ENCODE measurements at regions not wholly inside any gene's neighbourhood (a gene's known extent, or its start where the extent isn't known, plus 50 kb on each side); places are given as distances from the start of the nearest gene placed in this dataset.

DNA sequence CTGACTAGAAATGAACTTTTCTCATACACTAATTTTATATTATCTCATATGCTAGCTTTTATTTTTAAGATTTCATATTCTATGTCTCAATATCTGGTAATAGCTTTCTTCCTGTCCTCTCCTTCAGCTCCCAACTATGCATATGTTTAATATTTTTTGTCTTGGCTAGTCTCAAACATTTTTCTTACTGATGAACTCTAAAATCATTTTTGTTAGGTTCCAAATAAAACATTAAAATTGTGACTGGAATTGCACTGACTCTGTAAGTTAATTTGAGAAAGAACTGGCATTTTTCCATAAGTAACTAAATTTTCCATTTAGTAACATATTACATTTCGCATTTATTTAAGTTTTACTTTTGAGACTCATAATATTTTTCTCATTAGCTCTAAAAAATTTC lies 368.5 kb upstream of the DPYD start (continued):
- TF ChIP-seq, protein P1, sequence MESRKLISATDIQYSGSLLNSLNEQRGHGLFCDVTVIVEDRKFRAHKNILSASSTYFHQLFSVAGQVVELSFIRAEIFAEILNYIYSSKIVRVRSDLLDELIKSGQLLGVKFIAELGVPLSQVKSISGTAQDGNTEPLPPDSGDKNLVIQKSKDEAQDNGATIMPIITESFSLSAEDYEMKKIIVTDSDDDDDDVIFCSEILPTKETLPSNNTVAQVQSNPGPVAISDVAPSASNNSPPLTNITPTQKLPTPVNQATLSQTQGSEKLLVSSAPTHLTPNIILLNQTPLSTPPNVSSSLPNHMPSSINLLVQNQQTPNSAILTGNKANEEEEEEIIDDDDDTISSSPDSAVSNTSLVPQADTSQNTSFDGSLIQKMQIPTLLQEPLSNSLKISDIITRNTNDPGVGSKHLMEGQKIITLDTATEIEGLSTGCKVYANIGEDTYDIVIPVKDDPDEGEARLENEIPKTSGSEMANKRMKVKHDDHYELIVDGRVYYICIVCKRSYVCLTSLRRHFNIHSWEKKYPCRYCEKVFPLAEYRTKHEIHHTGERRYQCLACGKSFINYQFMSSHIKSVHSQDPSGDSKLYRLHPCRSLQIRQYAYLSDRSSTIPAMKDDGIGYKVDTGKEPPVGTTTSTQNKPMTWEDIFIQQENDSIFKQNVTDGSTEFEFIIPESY (IDR thresholded peaks at IDR 0.05; ENCODE audit: borderline replicate concordance, low read depth): no peak
- TF ChIP-seq RXRA (IDR thresholded peaks at IDR 0.05; ENCODE audit: borderline replicate concordance, low read depth): no peak
- TF ChIP-seq, protein P2, sequence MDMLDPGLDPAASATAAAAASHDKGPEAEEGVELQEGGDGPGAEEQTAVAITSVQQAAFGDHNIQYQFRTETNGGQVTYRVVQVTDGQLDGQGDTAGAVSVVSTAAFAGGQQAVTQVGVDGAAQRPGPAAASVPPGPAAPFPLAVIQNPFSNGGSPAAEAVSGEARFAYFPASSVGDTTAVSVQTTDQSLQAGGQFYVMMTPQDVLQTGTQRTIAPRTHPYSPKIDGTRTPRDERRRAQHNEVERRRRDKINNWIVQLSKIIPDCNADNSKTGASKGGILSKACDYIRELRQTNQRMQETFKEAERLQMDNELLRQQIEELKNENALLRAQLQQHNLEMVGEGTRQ (IDR thresholded peaks at IDR 0.05; ENCODE audit: borderline replicate concordance, low read depth, low read length): no peak

DNA sequence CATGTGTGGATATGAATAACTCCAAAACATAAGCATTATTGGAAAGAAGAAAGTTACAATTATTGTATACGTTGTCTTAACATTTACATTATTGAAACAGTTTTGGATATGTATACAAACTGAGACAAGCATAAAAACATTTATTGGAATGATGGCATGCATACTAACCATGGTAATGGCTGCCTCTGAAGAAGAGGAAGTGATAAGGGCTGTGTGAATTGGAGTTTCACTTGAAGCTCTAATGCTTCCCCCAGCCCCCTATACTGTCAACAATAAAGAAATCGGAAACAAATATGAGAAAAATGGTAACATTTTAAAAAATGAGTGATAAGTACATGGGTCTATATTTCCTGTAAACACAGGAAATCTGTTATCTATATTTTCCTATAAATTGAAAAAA lies 367.7 kb upstream of the DPYD start:
- Histone ChIP-seq H3F3A (replicated peaks; ENCODE audit: insufficient read depth) (no peaks in the 10 kb centered on the region), H3K27me3 (ENCODE audit: insufficient read depth) (no peaks in the 10 kb centered on the region), H2AFZ (ENCODE audit: low read depth) (no peak overlapping the region), H3K79me2 (ENCODE audit: insufficient read depth) (no peaks in the 10 kb centered on the region), H3K9me3 (no peaks in the 10 kb centered on the region), H3K4me2 (no peak overlapping the region), H3K27ac (ENCODE audit: low read depth in 2 of 2, low read length in 1 of 2) (no peak overlapping the region), H4K20me1 (ENCODE audit: insufficient read depth) (no peaks in the 10 kb centered on the region), H3K4me3 (ENCODE audit: low read depth in 2 of 2, low read length in 1 of 2) (no peak overlapping the region), H3K9me2 (no peaks in the 10 kb centered on the region), H3K9ac (no peak overlapping the region), H3K36me3 (replicated peaks in 1 of 2; ENCODE audit: control insufficient read depth in 1 of 2, insufficient read depth in 2 of 2, low read length in 1 of 2) (no peaks in the 10 kb centered on the region), H3K4me1 (ENCODE audit: control insufficient read depth in 1 of 2, insufficient read depth in 2 of 2, low read depth in 1 of 2, low read length in 1 of 2) (no peaks in the 10 kb centered on the region; a peak in 1 of 4 replicates)
- TF ChIP-seq, protein P3, sequence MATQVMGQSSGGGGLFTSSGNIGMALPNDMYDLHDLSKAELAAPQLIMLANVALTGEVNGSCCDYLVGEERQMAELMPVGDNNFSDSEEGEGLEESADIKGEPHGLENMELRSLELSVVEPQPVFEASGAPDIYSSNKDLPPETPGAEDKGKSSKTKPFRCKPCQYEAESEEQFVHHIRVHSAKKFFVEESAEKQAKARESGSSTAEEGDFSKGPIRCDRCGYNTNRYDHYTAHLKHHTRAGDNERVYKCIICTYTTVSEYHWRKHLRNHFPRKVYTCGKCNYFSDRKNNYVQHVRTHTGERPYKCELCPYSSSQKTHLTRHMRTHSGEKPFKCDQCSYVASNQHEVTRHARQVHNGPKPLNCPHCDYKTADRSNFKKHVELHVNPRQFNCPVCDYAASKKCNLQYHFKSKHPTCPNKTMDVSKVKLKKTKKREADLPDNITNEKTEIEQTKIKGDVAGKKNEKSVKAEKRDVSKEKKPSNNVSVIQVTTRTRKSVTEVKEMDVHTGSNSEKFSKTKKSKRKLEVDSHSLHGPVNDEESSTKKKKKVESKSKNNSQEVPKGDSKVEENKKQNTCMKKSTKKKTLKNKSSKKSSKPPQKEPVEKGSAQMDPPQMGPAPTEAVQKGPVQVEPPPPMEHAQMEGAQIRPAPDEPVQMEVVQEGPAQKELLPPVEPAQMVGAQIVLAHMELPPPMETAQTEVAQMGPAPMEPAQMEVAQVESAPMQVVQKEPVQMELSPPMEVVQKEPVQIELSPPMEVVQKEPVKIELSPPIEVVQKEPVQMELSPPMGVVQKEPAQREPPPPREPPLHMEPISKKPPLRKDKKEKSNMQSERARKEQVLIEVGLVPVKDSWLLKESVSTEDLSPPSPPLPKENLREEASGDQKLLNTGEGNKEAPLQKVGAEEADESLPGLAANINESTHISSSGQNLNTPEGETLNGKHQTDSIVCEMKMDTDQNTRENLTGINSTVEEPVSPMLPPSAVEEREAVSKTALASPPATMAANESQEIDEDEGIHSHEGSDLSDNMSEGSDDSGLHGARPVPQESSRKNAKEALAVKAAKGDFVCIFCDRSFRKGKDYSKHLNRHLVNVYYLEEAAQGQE (IDR thresholded peaks at IDR 0.05; ENCODE audit: low read depth, low read length): no peak
- TF ChIP-seq FOSL2 (IDR thresholded peaks at IDR 0.05; ENCODE audit: borderline replicate concordance, low read depth) (no peak), NRF1 (IDR thresholded peaks at IDR 0.05; ENCODE audit: low read depth, low read length) (no peak), POLR2AphosphoS5 (IDR thresholded peaks at IDR 0.05; ENCODE audit: low read depth, low read length) (no peak), FOXJ3 (CRISPR knock-in tag; IDR thresholded peaks at IDR 0.05) (no peak), RAD21 (IDR thresholded peaks at IDR 0.05; ENCODE audit: low read length) (no peak), SMC3 (IDR thresholded peaks at IDR 0.05; ENCODE audit: low read depth, low read length) (no peak), EP300 (IDR thresholded peaks at IDR 0.05; ENCODE audit: borderline replicate concordance in 1 of 2, low read depth in 1 of 2, low read length in 1 of 2) (no peak)
- TF ChIP-seq, protein P2 (IDR thresholded peaks at IDR 0.05; ENCODE audit: borderline replicate concordance, low read depth, low read length): no peak
- TF ChIP-seq, protein P4, sequence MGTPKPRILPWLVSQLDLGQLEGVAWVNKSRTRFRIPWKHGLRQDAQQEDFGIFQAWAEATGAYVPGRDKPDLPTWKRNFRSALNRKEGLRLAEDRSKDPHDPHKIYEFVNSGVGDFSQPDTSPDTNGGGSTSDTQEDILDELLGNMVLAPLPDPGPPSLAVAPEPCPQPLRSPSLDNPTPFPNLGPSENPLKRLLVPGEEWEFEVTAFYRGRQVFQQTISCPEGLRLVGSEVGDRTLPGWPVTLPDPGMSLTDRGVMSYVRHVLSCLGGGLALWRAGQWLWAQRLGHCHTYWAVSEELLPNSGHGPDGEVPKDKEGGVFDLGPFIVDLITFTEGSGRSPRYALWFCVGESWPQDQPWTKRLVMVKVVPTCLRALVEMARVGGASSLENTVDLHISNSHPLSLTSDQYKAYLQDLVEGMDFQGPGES (IDR thresholded peaks at IDR 0.05; ENCODE audit: low read depth, low read length): no peak
- 97% methylated on average over 2 of the region's 2 CpGs for WGBS (ENCODE audit: low lambda C conversion rate)
- POLR2A ChIA-PET: no interaction called here
- CTCF ChIA-PET: interaction anchor here (1.3 kb wide), 1 partner anchor 180 kb away, joined by 3 read pairs; no protein-coding TSS in a partner anchor
- DNase-seq: no peak
